ENCODE measurements at regions not wholly inside any gene's neighbourhood (a gene's known extent, or its start where the extent isn't known, plus 50 kb on each side); places are given as distances from the start of the nearest gene placed in this dataset.

GRCh38 chr6:47160702-47161101, 118.6 kb upstream of the ADGRF1 start:
- H3K4me3 ChIP-seq (ENCODE audit: low read depth, low read length) = no peak overlapping the region
- TF ChIP-seq, protein P1, sequence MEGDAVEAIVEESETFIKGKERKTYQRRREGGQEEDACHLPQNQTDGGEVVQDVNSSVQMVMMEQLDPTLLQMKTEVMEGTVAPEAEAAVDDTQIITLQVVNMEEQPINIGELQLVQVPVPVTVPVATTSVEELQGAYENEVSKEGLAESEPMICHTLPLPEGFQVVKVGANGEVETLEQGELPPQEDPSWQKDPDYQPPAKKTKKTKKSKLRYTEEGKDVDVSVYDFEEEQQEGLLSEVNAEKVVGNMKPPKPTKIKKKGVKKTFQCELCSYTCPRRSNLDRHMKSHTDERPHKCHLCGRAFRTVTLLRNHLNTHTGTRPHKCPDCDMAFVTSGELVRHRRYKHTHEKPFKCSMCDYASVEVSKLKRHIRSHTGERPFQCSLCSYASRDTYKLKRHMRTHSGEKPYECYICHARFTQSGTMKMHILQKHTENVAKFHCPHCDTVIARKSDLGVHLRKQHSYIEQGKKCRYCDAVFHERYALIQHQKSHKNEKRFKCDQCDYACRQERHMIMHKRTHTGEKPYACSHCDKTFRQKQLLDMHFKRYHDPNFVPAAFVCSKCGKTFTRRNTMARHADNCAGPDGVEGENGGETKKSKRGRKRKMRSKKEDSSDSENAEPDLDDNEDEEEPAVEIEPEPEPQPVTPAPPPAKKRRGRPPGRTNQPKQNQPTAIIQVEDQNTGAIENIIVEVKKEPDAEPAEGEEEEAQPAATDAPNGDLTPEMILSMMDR (IDR thresholded peaks at IDR 0.05; ENCODE audit: borderline replicate concordance, insufficient read depth, low read depth, low read length) = no peak

DNA sequence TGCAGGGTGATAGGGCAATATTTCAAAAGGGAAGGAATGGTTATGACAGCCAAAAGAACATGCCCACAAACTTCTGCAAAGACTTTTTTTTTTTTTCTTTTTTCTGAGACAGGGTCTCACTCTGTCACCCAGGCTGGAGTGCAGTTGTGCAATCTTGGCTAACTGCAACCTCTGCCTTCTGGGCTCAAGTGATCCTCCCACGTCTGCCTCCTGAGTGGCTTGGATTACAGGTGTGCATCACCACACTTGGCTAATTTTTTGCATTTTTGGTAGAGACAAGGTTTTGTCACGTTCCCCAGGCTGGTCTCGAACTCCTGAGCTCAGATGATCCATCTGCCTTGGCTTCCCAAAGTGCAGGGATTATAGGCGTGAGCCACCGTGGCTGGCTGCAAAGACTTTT, 117.6 kb upstream of the ADGRF1 start:
- H3K4me3 ChIP-seq (ENCODE audit: low read depth, low read length) = no peak overlapping the region
- TF ChIP-seq, protein P1 (IDR thresholded peaks at IDR 0.05; ENCODE audit: borderline replicate concordance, insufficient read depth, low read depth, low read length) = no peak

GRCh38 chr6:47157653-47158219, 115.6 kb upstream of the ADGRF1 start:
- H3K4me3 ChIP-seq (ENCODE audit: low read depth, low read length) = no peak overlapping the region
- TF ChIP-seq, protein P1 (IDR thresholded peaks at IDR 0.05; ENCODE audit: borderline replicate concordance, insufficient read depth, low read depth, low read length) = no peak

DNA sequence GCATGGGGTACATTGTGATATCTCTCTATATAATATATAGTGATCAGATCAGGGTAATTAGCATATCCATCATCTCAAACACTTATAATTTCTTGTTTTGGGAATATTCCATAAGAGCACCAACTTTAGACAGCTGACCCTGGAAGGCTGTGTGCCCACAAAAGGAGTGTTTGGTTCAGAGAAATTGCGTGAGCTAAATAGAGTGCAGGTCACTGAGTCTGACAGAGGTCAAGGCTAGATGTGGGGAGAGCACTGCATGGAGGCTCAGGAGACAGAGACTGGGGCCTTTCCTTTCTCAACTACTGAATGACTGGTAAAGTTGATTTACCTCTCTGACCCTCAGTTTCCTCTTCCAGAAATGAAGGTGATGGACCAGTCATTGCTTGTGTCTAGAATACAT, 114.9 kb upstream of the ADGRF1 start:
- H3K4me3 ChIP-seq (ENCODE audit: low read depth, low read length) = no peak overlapping the region
- TF ChIP-seq, protein P1 (IDR thresholded peaks at IDR 0.05; ENCODE audit: borderline replicate concordance, insufficient read depth, low read depth, low read length) = no peak

DNA sequence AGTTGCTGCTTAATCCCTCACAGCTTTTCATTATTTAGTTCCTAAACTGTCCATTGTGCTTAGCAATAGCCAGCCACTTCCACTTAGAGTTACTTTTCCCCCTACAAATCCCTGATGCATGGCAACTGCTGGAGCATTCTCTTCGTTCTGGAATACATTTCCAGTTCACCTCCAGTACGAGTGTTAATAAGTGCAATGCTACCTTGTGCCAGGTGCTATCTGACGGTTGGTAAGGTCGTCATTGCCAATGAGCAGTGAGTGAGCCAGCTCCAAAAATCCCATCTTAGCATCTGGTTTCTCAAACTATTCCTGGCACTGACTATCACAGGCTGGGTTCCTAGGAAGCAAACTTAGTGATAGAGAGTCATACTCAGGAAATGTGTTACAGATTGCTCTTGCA, 114.1 kb upstream of the ADGRF1 start:
- H3K4me3 ChIP-seq (ENCODE audit: low read depth, low read length) = no peak overlapping the region
- TF ChIP-seq, protein P1 (IDR thresholded peaks at IDR 0.05; ENCODE audit: borderline replicate concordance, insufficient read depth, low read depth, low read length) = no peak

GRCh38 chr6:47153404-47153755, 111.2 kb upstream of the ADGRF1 start:
- TF ChIP-seq, protein P1 (IDR thresholded peaks at IDR 0.05; ENCODE audit: borderline replicate concordance, insufficient read depth, low read depth, low read length) = no peak
- H3K4me3 ChIP-seq (ENCODE audit: low read depth, low read length) = no peak overlapping the region

DNA sequence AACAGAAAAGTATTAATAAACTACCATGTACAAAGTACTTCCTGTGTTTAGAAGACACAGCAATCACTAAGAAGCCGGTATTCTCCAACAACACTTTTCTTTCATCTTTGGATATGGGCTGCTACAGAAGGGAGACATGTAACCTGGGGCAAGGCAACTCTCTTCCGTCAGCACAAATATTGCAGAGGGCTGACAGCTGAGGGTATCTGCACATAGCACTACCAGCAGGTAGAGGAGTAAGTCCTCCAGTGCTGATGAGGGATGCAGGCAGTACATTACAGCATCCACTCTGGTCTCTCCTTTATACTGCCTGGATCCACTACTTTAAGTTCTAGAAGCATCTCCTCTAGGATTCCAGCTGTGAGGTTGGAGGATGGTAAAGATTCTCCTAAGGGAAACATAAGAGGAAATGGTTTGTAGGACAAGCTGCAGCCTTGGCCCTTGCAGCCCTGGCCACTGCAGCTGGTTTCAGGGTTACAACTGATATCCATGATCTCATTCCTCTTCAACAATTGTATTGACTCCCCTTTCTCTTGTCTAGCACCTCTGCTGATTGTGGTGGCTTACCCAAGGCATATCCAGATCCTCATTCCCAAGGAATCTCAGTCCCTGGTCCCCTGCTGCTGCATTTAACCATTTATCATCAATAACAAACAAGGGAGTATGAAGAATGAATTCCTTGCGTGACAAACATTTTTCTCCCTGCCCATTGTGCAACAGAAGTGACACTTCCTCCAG, 110.7 kb upstream of the ADGRF1 start:
- TF ChIP-seq, protein P1 (IDR thresholded peaks at IDR 0.05; ENCODE audit: borderline replicate concordance, insufficient read depth, low read depth, low read length) = no peak
- H3K4me3 ChIP-seq (ENCODE audit: low read depth, low read length) = no peak overlapping the region
